ENCODE measurements at regions not wholly inside any gene's neighbourhood (a gene's known extent, or its start where the extent isn't known, plus 50 kb on each side); places are given as distances from the start of the nearest gene placed in this dataset.
"Not testable (repeated sequence)": the region's sequence is repeated elsewhere in the genome, so short reads cannot be mapped to it uniquely, and the experiment has no call there.

DNA sequence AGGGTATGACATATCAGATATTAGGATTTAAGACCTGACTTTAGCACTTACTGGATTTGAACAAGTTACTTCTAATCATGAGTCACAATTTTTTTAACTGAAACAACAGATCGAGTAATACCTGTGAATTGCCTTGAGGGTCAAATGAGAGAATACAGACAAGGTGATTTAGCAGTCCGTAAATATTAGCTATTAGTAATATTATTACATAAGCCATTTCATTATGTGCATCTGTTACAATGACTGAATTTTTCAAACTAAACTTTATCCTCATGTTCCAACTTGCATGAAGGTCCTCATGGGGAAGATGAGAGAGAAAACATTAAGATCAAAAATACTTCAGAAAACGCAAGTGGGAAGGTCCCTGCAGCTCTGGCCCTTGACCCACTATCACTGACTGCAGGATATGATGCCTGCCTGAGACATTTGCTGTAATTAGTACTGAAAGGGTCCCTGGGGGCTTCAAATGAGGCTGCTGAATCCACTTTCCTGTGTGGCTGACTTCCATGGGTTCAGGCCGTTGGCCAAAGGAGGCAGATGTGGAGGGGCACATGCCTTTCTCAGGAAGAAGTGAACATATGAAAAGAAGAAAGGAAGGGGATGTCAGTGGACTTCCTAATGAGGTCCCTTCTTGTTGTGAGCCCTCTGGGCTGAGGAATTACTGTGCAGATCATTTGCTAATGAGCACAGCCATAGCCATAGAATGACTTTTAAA lies 441.7 kb downstream of the CDH11 start:
- no peak overlapping the region for H3K4me3 ChIP-seq (ENCODE audit: low read depth, low read length)
- TF ChIP-seq, protein P1, sequence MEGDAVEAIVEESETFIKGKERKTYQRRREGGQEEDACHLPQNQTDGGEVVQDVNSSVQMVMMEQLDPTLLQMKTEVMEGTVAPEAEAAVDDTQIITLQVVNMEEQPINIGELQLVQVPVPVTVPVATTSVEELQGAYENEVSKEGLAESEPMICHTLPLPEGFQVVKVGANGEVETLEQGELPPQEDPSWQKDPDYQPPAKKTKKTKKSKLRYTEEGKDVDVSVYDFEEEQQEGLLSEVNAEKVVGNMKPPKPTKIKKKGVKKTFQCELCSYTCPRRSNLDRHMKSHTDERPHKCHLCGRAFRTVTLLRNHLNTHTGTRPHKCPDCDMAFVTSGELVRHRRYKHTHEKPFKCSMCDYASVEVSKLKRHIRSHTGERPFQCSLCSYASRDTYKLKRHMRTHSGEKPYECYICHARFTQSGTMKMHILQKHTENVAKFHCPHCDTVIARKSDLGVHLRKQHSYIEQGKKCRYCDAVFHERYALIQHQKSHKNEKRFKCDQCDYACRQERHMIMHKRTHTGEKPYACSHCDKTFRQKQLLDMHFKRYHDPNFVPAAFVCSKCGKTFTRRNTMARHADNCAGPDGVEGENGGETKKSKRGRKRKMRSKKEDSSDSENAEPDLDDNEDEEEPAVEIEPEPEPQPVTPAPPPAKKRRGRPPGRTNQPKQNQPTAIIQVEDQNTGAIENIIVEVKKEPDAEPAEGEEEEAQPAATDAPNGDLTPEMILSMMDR (conservative IDR thresholded peaks at IDR 0.05; ENCODE audit: low read depth, low read length), result no peak
- DNase-seq (ENCODE audit: low read depth), result no peak

DNA sequence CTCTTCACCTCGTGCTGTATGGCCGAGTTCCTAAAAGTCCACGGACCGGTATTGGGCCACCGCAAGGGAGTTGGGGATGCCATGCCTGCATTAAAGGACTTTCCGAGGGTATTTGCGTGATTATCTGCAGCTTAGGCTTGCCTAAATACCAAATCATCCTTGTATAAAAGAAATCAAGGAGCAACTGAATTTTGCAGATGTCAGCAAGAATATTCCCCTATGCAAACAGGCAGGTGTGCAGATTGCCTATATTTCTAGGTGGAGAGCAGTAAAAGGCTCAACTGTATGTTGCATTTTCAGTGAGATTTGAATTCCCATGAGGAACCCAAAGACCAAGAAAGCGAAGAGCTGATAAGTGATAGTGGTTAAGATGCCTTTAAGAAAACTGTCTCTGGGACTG lies 452.3 kb downstream of the CDH11 start:
- no peak for DNase-seq (ENCODE audit: low read depth)
- TF ChIP-seq, protein P1 (conservative IDR thresholded peaks at IDR 0.05; ENCODE audit: low read depth, low read length), result no peak
- no peak overlapping the region for H3K4me3 ChIP-seq (ENCODE audit: low read depth, low read length)

DNA sequence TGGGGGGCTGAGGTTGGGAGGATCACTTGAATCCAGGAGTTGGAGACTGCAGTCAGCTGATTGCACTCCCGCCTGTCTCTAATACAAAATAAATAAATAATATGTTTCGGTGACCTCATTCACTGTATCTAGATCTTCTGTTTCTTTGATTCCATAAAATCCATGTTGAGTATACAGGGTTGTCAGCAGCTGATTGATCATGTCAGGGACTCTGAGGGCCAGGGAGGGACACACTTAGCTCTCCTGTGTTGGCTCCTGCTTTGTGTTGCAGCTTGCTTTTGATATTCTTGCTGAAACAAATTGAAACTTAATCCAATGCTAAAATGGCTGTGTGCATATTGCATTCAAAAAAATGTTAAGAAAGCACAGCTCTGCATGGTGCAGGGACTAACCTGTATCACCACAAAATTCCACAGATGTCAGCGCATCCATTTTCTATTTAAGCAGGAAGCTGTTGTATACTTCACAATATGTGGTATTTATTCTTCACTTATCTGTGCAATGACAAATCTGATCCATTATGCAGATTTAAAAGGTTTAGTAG lies 454.5 kb downstream of the CDH11 start:
- TF ChIP-seq, protein P1 (conservative IDR thresholded peaks at IDR 0.05; ENCODE audit: low read depth, low read length), result no peak
- no peak for DNase-seq (ENCODE audit: low read depth)
- no peak overlapping the region for H3K4me3 ChIP-seq (ENCODE audit: low read depth, low read length)

DNA sequence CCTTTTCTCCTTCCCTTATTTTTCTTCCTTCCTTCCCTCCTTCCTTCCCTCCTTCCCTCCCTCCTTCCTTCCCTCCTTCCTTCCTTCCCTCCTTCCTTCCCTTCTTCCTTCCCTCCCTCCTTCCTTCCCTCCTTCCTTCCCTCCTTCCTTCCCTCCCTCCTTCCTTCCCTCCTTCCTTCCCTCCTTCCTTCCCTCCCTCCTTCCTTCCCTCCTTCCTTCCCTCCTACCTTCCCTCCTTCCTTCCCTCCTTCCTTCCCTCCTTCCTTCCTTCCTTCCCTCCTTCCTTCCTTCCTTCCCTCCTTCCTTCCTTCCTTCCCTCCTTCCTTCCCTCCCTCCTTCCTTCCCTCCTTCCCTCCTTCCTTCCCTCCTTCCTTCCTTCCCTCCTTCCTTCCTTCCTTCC lies 459.6 kb downstream of the CDH11 start:
- DNase-seq (ENCODE audit: low read depth); H3K4me3 ChIP-seq (ENCODE audit: low read depth, low read length): not testable (repeated sequence)

- DNase-seq (ENCODE audit: low read depth), result no peak
- TF ChIP-seq, protein P1 (conservative IDR thresholded peaks at IDR 0.05; ENCODE audit: low read depth, low read length), result no peak
- no peak overlapping the region for H3K4me3 ChIP-seq (ENCODE audit: low read depth, low read length)
These were observed 462.0 kb downstream of the CDH11 start for GRCh38 chr16:64659866-64660265.

DNA sequence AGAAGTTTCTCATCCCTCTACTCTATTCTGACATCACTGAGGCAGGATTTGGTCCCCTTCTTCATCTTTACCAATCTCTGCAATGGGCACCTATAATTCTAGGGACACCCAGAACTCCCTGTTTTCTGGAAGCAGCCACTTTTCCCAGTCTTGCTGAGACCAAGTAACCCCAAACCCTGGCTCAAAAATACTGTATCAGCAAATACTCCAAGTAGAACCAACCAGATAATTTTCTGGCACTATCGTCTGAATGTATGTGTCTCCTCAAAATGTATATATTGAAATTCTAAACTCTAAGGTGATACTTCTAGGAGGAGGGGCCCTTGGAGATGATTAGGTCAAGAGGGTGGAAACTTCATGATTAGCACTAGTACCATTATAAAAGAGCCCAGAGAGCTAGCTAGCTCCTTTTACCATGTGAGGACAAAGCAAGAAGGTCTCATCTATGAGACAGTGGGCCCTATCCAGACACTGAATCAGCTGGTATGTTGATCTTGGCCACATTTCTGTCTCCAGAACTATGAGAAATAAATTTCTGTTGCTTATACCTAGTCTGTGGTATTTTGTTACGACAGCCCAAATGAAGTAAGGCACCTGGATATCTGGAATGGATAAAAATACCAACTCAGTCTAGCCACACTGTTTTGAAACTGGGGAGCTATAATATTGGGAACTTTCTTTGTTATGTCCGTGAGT lies 464.4 kb downstream of the CDH11 start:
- H3K4me3 ChIP-seq (ENCODE audit: low read depth, low read length), result no peak overlapping the region
- no peak for DNase-seq (ENCODE audit: low read depth)
- TF ChIP-seq, protein P1 (conservative IDR thresholded peaks at IDR 0.05; ENCODE audit: low read depth, low read length), result no peak

DNA sequence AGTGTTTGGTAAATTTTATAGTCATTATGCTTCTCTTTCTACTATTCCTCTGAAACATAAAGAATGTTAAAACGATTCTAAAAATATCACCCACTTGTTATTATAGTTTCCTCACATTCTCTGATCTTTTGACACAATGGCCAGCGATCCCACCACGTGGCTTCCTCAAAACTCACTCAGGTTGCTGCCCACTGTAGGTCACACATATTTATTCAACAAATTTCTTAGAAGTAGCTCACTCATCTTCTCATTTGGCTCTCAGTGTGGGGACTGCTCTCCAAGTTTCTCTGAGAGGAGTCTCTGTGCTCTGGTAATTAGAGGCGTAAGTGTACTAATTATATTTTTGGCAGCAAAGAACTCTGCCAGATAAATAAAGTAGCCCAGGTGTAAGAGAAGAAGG lies 465.4 kb downstream of the CDH11 start:
- no peak overlapping the region for H3K4me3 ChIP-seq (ENCODE audit: low read depth, low read length)
- DNase-seq (ENCODE audit: low read depth), result no peak
- TF ChIP-seq, protein P1 (conservative IDR thresholded peaks at IDR 0.05; ENCODE audit: low read depth, low read length), result no peak
